Endothelial cell (in vitro differentiated cells): ENCODE measurements at regions not wholly inside any gene's neighbourhood (a gene's known extent, or its start where the extent isn't known, plus 50 kb on each side); places are given as distances from the start of the nearest gene placed in this dataset.

ENCODE experiments used
- DNase-seq: peaks from one replicate; pipeline ENCODE4 v3.0.0; 2021; ENCODE audit warnings: low spot score
- H3K27ac Mint-ChIP-seq: one replicate; pipeline ENCODE4 v1.8.0; 2021; ENCODE audit warnings: mixed read lengths, inconsistent platforms; ENCODE audit not compliant: unreplicated experiment
- H3K27me3 Mint-ChIP-seq: one replicate; pipeline ENCODE4 v1.8.0; 2021; ENCODE audit warnings: mild to moderate bottlenecking, moderate library complexity, mixed read lengths, inconsistent platforms; ENCODE audit not compliant: unreplicated experiment
- H3K36me3 Mint-ChIP-seq: one replicate; pipeline ENCODE4 v1.8.0; 2021; ENCODE audit warnings: mild to moderate bottlenecking, low read depth, mixed read lengths, inconsistent platforms; ENCODE audit not compliant: unreplicated experiment
- H3K4me1 Mint-ChIP-seq: one replicate; pipeline ENCODE4 v1.8.0; 2021; ENCODE audit warnings: mild to moderate bottlenecking, mixed read lengths, inconsistent platforms; ENCODE audit not compliant: unreplicated experiment
- H3K4me3 Mint-ChIP-seq: one replicate; pipeline ENCODE4 v1.8.0; 2021; ENCODE audit warnings: mild to moderate bottlenecking, mixed read lengths, inconsistent platforms; ENCODE audit not compliant: unreplicated experiment
- H3K9me3 Mint-ChIP-seq: one replicate; pipeline ENCODE4 v1.8.0; 2021; ENCODE audit warnings: mixed read lengths, inconsistent platforms; ENCODE audit not compliant: unreplicated experiment
- CTCF ChIP-seq: fragments of 200-600 bp; sonication (generic); IDR thresholded peaks from one replicate; pipeline ENCODE4 v1.5.0; 2021; ENCODE audit warnings: antibody characterized with exemption; ENCODE audit not compliant: unreplicated experiment

- DNase-seq = no peak
- no peaks in the 10 kb centered on the region for H3K9me3 Mint-ChIP-seq
- no peak for TF ChIP-seq CTCF
- peaks cover 10% of the 10 kb centered on the region for H3K27me3 Mint-ChIP-seq
- H3K4me3 Mint-ChIP-seq = no peak overlapping the region
- no peaks in the 10 kb centered on the region for H3K4me1 Mint-ChIP-seq
- no peaks in the 10 kb centered on the region for H3K36me3 Mint-ChIP-seq
- H3K27ac Mint-ChIP-seq = no peak overlapping the region
Observed at GRCh38 chr22:48323746-48324145, 1503.9 kb downstream of the BRD1 start.

GRCh38 chr22:48322907-48323306 is 1504.8 kb downstream of the BRD1 start:
- Mint-ChIP-seq H3K9me3 (no peaks in the 10 kb centered on the region), H3K27me3 (peaks cover 7% of the 10 kb centered on the region)
- no peak for TF ChIP-seq CTCF

GRCh38 chr22:48321986-48322545 is 1505.6 kb downstream of the BRD1 start:
- no peak for DNase-seq
- no peak overlapping the region for H3K4me3 Mint-ChIP-seq
- no peak for TF ChIP-seq CTCF
- H3K36me3 Mint-ChIP-seq = no peaks in the 10 kb centered on the region
- no peaks in the 10 kb centered on the region for H3K4me1 Mint-ChIP-seq
- H3K9me3 Mint-ChIP-seq = no peaks in the 10 kb centered on the region
- H3K27me3 Mint-ChIP-seq = peaks cover 7% of the 10 kb centered on the region
- H3K27ac Mint-ChIP-seq = no peak overlapping the region

More at GRCh38 chr22:48322907-48323306, 1504.8 kb downstream of the BRD1 start:
- Mint-ChIP-seq H3K36me3 (no peaks in the 10 kb centered on the region), H3K4me1 (no peaks in the 10 kb centered on the region), H3K27ac (no peak overlapping the region), H3K4me3 (no peak overlapping the region)
- DNase-seq = no peak

- no peak for TF ChIP-seq CTCF
- Mint-ChIP-seq H3K27me3 (peaks cover 4% of the 10 kb centered on the region), H3K36me3 (no peaks in the 10 kb centered on the region), H3K27ac (no peak overlapping the region), H3K9me3 (no peaks in the 10 kb centered on the region), H3K4me3 (no peak overlapping the region), H3K4me1 (no peaks in the 10 kb centered on the region)
- no peak for DNase-seq
Observed at GRCh38 chr22:48320683-48321451, 1506.8 kb downstream of the BRD1 start.

GRCh38 chr22:48320048-48320682 is 1507.5 kb downstream of the BRD1 start:
- TF ChIP-seq CTCF = no peak
- Mint-ChIP-seq H3K9me3 (no peaks in the 10 kb centered on the region), H3K4me1 (no peaks in the 10 kb centered on the region), H3K36me3 (no peaks in the 10 kb centered on the region), H3K27ac (no peak overlapping the region), H3K27me3 (peaks cover 4% of the 10 kb centered on the region), H3K4me3 (no peak overlapping the region)
- DNase-seq = no peak
